ENCODE measurements at regions not wholly inside any gene's neighbourhood (a gene's known extent, or its start where the extent isn't known, plus 50 kb on each side); places are given as distances from the start of the nearest gene placed in this dataset.
A peak's percentile ranks its signal among the peaks of the same experiment; 100 is the strongest.

DNA sequence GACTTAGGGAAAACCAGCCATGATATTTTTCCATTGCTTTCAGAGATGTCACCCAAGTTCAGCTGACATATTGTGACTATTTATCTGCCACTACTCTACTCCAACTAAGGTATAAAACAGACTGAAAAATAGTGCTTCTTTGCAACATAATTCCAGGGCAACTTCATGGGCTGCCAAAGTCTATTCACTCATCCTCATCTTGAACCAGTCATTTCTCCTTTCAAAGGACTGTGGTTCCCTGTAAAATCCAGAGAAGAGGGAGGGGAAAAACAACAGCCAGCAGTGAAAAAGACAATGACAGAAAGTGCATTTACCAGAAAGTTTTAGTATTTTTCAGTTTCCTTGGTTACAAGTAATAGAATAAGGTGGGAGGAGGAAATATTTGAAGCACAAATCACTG is 191.1 kb downstream of the EFHB start:
- H2BK15ac ChIP-seq (replicated peaks; ENCODE audit: low read depth), result no peak overlapping the region

DNA sequence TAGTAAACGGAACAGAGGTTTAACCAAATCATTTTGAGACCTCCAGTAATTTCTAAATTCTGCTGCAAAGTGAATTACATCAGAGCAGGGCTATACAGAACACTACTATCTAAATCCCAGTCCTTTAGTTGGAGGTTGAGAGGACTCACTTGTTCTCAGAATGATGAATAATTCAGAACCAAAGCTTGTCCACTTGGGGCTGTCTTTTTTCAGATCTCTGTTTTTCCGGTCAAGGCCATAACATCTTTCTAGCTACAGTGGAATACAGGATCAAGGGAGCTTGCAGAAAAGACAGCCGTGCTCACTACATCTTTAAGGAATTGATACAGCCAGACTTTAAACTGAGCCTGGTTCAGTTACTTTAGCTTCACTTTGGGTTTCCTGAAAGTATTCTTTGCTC is 194.5 kb downstream of the EFHB start:
- H3K9ac ChIP-seq (ENCODE audit: low read length), result no peak overlapping the region
- no peak overlapping the region for H4K8ac ChIP-seq (ENCODE audit: low read depth, low read length)
- no peaks in the 10 kb centered on the region for H3K79me2 ChIP-seq (ENCODE audit: control insufficient read depth, insufficient read depth, low read length)
- H2BK120ac ChIP-seq (ENCODE audit: low read depth, low read length), result no peak overlapping the region
- H2AK5ac ChIP-seq (ENCODE audit: low read length), result no peak overlapping the region
- H3K4me3 ChIP-seq (ENCODE audit: low read length), result no peak overlapping the region
- no peak for DNase-seq
- no peaks in the 10 kb centered on the region for H3K36me3 ChIP-seq (ENCODE audit: control insufficient read depth, insufficient read depth, low read length)
- H3K23ac ChIP-seq (ENCODE audit: low read length), result no peak overlapping the region
- no peaks in the 10 kb centered on the region for H3K27me3 ChIP-seq (ENCODE audit: insufficient read depth, low read length, poor library complexity)
- no peak overlapping the region for H2BK5ac ChIP-seq (ENCODE audit: low read length)
- H2BK15ac ChIP-seq (replicated peaks; ENCODE audit: low read depth), result no peak overlapping the region
- H4K5ac ChIP-seq (ENCODE audit: low read length), result no peak overlapping the region
- no peak overlapping the region for H3K27ac ChIP-seq (ENCODE audit: low read depth, low read length)
- no CpG with 5 or more reads among the region's 3 CpGs for WGBS (ENCODE audit: extremely low coverage, insufficient coverage, low lambda C conversion rate)
- H3K79me1 ChIP-seq (ENCODE audit: low read length), result no peaks in the 10 kb centered on the region
- H3K4ac ChIP-seq (ENCODE audit: low read depth, low read length), result no peak overlapping the region
- no peak overlapping the region for H3K18ac ChIP-seq (ENCODE audit: low read length)
- H3K4me2 ChIP-seq (ENCODE audit: low read length), result no peak overlapping the region
- no peaks in the 10 kb centered on the region for H3K4me1 ChIP-seq (ENCODE audit: control insufficient read depth, low read depth, low read length)
- H3K56ac ChIP-seq (ENCODE audit: low read length), result no peak overlapping the region

More for the DNA sequence above, 191.1 kb downstream of the EFHB start:
- Histone ChIP-seq H3K27me3 (ENCODE audit: insufficient read depth, low read length, poor library complexity) (no peaks in the 10 kb centered on the region), H3K36me3 (ENCODE audit: control insufficient read depth, insufficient read depth, low read length) (no peaks in the 10 kb centered on the region), H3K79me2 (ENCODE audit: control insufficient read depth, insufficient read depth, low read length) (no peaks in the 10 kb centered on the region), H2BK5ac (ENCODE audit: low read length) (no peak overlapping the region), H3K4me2 (ENCODE audit: low read length) (no peak overlapping the region), H3K4me3 (ENCODE audit: low read length) (no peak overlapping the region), H3K4me1 (ENCODE audit: control insufficient read depth, low read depth, low read length) (no peaks in the 10 kb centered on the region), H2AK5ac (ENCODE audit: low read length) (no peak overlapping the region), H3K27ac (ENCODE audit: low read depth, low read length) (no peak overlapping the region), H3K23ac (ENCODE audit: low read length) (no peak overlapping the region), H4K8ac (ENCODE audit: low read depth, low read length) (no peak overlapping the region), H2BK120ac (ENCODE audit: low read depth, low read length) (no peak overlapping the region), H3K18ac (ENCODE audit: low read length) (no peak overlapping the region), H3K9ac (ENCODE audit: low read length) (no peak overlapping the region), H3K4ac (ENCODE audit: low read depth, low read length) (no peak overlapping the region), H3K56ac (ENCODE audit: low read length) (no peak overlapping the region), H4K5ac (ENCODE audit: low read length) (no peak overlapping the region), H3K79me1 (ENCODE audit: low read length) (no peaks in the 10 kb centered on the region)
- no peak for DNase-seq

DNA sequence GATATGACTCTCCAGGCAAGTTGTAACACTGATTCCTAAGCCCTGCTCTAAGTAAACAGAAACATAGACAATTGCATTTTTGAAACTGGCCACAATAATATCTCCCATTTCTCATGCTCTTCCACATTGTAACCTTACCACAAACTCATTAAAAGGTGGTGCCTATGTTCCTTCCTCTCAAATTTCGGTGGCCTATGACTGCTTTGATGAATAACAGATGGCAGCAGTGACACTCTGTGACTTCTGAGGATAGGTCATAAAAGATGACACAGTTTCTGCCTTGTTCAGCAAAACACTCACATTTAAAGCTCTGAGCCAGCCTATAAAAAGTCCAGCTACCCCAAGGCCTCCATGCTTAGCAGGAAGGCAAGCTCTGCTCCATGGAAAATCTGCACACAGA is 195.2 kb downstream of the EFHB start:
- Histone ChIP-seq H3K4me1 (ENCODE audit: control insufficient read depth, low read depth, low read length) (no peaks in the 10 kb centered on the region), H3K27ac (ENCODE audit: low read depth, low read length) (no peak overlapping the region), H3K4me2 (ENCODE audit: low read length) (no peak overlapping the region), H2BK15ac (replicated peaks; ENCODE audit: low read depth) (no peak overlapping the region), H4K8ac (ENCODE audit: low read depth, low read length) (no peak overlapping the region), H3K4ac (ENCODE audit: low read depth, low read length) (no peak overlapping the region), H3K79me2 (ENCODE audit: control insufficient read depth, insufficient read depth, low read length) (no peaks in the 10 kb centered on the region), H2BK5ac (ENCODE audit: low read length) (no peak overlapping the region), H3K9ac (ENCODE audit: low read length) (no peak overlapping the region), H3K79me1 (ENCODE audit: low read length) (no peaks in the 10 kb centered on the region), H3K36me3 (ENCODE audit: control insufficient read depth, insufficient read depth, low read length) (no peaks in the 10 kb centered on the region), H4K5ac (ENCODE audit: low read length) (no peak overlapping the region), H2BK120ac (ENCODE audit: low read depth, low read length) (no peak overlapping the region), H3K27me3 (ENCODE audit: insufficient read depth, low read length, poor library complexity) (no peaks in the 10 kb centered on the region), H2AK5ac (ENCODE audit: low read length) (no peak overlapping the region), H3K23ac (ENCODE audit: low read length) (no peak overlapping the region), H3K56ac (ENCODE audit: low read length) (no peak overlapping the region), H3K18ac (ENCODE audit: low read length) (no peak overlapping the region), H3K4me3 (ENCODE audit: low read length) (no peak overlapping the region)
- WGBS (ENCODE audit: extremely low coverage, insufficient coverage, low lambda C conversion rate), result no CpG with 5 or more reads among the region's 1 CpG
- DNase-seq, result no peak

DNA sequence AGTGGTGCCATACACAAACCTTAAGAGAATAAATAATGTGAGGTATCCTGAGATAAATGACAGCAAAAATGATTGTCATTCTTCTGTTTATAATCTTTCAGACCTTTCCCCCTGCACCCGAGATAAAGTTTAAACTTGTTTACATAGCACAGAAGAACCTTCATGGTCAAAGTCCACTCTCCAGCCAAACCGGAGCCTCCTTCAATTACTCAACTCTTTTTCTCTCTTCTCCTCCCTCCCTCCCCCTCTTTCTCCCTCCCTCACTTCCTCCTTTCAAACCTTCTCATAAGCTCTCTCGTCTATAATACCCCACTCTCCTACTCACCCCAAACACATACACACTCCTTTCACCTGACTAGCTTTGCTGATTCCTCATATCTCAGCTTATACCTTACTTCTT is 198.9 kb downstream of the EFHB start:
- no peaks in the 10 kb centered on the region for H3K36me3 ChIP-seq (ENCODE audit: control insufficient read depth, insufficient read depth, low read length)
- DNase-seq, result no peak
- no peak overlapping the region for H2BK120ac ChIP-seq (ENCODE audit: low read depth, low read length)
- H3K4me1 ChIP-seq (ENCODE audit: control insufficient read depth, low read depth, low read length), result no peaks in the 10 kb centered on the region
- H2AK5ac ChIP-seq (ENCODE audit: low read length), result no peak overlapping the region
- H3K4me3 ChIP-seq (ENCODE audit: low read length), result no peak overlapping the region
- no peak overlapping the region for H2BK15ac ChIP-seq (replicated peaks; ENCODE audit: low read depth)
- 100% methylated on average over 1 of the region's 3 CpGs for WGBS (ENCODE audit: extremely low coverage, insufficient coverage, low lambda C conversion rate)
- H3K79me1 ChIP-seq (ENCODE audit: low read length), result no peaks in the 10 kb centered on the region
- H4K5ac ChIP-seq (ENCODE audit: low read length), result no peak overlapping the region
- no peaks in the 10 kb centered on the region for H3K79me2 ChIP-seq (ENCODE audit: control insufficient read depth, insufficient read depth, low read length)
- H3K18ac ChIP-seq (ENCODE audit: low read length), result no peak overlapping the region
- no peak overlapping the region for H3K9ac ChIP-seq (ENCODE audit: low read length)
- no peaks in the 10 kb centered on the region for H3K27me3 ChIP-seq (ENCODE audit: insufficient read depth, low read length, poor library complexity)
- H3K23ac ChIP-seq (ENCODE audit: low read length), result no peak overlapping the region
- no peak overlapping the region for H4K8ac ChIP-seq (ENCODE audit: low read depth, low read length)
- no peak overlapping the region for H3K4ac ChIP-seq (ENCODE audit: low read depth, low read length)
- H3K56ac ChIP-seq (ENCODE audit: low read length), result no peak overlapping the region
- H2BK5ac ChIP-seq (ENCODE audit: low read length), result no peak overlapping the region
- H3K27ac ChIP-seq (ENCODE audit: low read depth, low read length), result no peak overlapping the region
- no peak overlapping the region for H3K4me2 ChIP-seq (ENCODE audit: low read length)

DNA sequence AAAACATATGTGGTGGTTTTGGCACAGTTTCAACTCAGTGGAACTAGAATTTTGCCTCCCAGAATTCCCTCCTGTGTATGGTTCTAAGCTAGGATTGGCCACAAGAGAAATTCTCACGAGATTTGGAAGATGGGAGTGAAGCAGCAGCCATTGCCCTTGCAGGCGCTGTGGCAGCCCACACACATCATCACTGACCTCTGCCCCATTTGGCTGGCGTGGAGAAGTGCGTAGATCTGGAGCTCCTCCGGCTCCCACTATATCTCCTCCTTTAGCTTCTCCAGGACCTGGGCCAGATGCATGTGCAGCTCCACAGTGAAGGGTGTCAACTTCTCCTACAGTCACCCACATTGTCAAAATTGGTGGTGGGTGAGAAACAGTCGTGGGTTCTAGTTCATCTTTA is 199.6 kb downstream of the EFHB start:
- Histone ChIP-seq H3K23ac (ENCODE audit: low read length) (no peak overlapping the region), H3K4ac (ENCODE audit: low read depth, low read length) (no peak overlapping the region), H3K27ac (ENCODE audit: low read depth, low read length) (no peak overlapping the region), H3K36me3 (ENCODE audit: control insufficient read depth, insufficient read depth, low read length) (no peaks in the 10 kb centered on the region), H3K79me1 (ENCODE audit: low read length) (no peaks in the 10 kb centered on the region), H2AK5ac (ENCODE audit: low read length) (no peak overlapping the region), H4K5ac (ENCODE audit: low read length) (no peak overlapping the region), H3K4me1 (ENCODE audit: control insufficient read depth, low read depth, low read length) (no peaks in the 10 kb centered on the region), H4K8ac (ENCODE audit: low read depth, low read length) (no peak overlapping the region), H3K27me3 (ENCODE audit: insufficient read depth, low read length, poor library complexity) (no peaks in the 10 kb centered on the region), H2BK5ac (ENCODE audit: low read length) (no peak overlapping the region), H3K4me3 (ENCODE audit: low read length) (no peak overlapping the region), H3K79me2 (ENCODE audit: control insufficient read depth, insufficient read depth, low read length) (no peaks in the 10 kb centered on the region), H3K18ac (ENCODE audit: low read length) (no peak overlapping the region), H2BK15ac (replicated peaks; ENCODE audit: low read depth) (no peak overlapping the region), H2BK120ac (ENCODE audit: low read depth, low read length) (no peak overlapping the region), H3K9ac (ENCODE audit: low read length) (no peak overlapping the region), H3K56ac (ENCODE audit: low read length) (no peak overlapping the region), H3K4me2 (ENCODE audit: low read length) (no peak overlapping the region)
- WGBS (ENCODE audit: extremely low coverage, insufficient coverage, low lambda C conversion rate), result no CpG with 5 or more reads among the region's 6 CpGs
- no peak for DNase-seq

DNA sequence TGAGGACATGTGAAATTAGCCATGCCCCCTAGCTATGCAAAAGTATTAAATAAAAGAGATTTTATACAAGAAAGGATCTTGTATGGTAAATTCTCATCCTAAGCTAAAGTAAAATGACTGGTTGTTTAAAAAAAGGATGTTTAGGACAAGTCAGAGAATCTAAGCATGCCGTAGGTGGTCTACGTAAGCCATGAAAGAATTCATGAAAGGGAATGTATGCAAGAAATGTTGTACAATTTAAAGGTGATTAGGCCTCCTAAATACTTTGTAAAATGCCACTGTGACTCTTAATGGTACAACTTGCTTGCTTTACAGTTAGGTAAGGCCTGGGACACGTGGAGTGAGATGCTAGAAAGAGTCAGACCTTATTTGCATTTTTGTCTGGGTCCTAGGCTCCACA is 209.0 kb downstream of the EFHB start:
- Histone ChIP-seq H4K8ac (ENCODE audit: low read depth, low read length) (no peak overlapping the region), H3K9ac (ENCODE audit: low read length) (no peak overlapping the region), H3K23ac (ENCODE audit: low read length) (no peak overlapping the region), H2AK5ac (ENCODE audit: low read length) (no peak overlapping the region), H4K5ac (ENCODE audit: low read length) (no peak overlapping the region), H3K56ac (ENCODE audit: low read length) (no peak overlapping the region), H3K36me3 (ENCODE audit: control insufficient read depth, insufficient read depth, low read length) (no peaks in the 10 kb centered on the region), H2BK15ac (replicated peaks; ENCODE audit: low read depth) (no peak overlapping the region), H3K4me2 (ENCODE audit: low read length) (no peak overlapping the region), H2BK5ac (ENCODE audit: low read length) (no peak overlapping the region), H3K18ac (ENCODE audit: low read length) (no peak overlapping the region), H2BK120ac (ENCODE audit: low read depth, low read length) (no peak overlapping the region), H3K4ac (ENCODE audit: low read depth, low read length) (no peak overlapping the region), H3K4me1 (ENCODE audit: control insufficient read depth, low read depth, low read length) (no peaks in the 10 kb centered on the region), H3K79me1 (ENCODE audit: low read length) (no peaks in the 10 kb centered on the region), H3K27ac (ENCODE audit: low read depth, low read length) (no peak overlapping the region), H3K4me3 (ENCODE audit: low read length) (no peak overlapping the region), H3K27me3 (ENCODE audit: insufficient read depth, low read length, poor library complexity) (no peaks in the 10 kb centered on the region), H3K79me2 (ENCODE audit: control insufficient read depth, insufficient read depth, low read length) (no peaks in the 10 kb centered on the region)
- peak; percentile 49 for DNase-seq
- WGBS (ENCODE audit: extremely low coverage, insufficient coverage, low lambda C conversion rate), result no CpG with 5 or more reads among the region's 3 CpGs

Data from mesendoderm (in vitro differentiated cells).